ENCODE measurements at regions not wholly inside any gene's neighbourhood (a gene's known extent, or its start where the extent isn't known, plus 50 kb on each side); places are given as distances from the start of the nearest gene placed in this dataset.

DNA sequence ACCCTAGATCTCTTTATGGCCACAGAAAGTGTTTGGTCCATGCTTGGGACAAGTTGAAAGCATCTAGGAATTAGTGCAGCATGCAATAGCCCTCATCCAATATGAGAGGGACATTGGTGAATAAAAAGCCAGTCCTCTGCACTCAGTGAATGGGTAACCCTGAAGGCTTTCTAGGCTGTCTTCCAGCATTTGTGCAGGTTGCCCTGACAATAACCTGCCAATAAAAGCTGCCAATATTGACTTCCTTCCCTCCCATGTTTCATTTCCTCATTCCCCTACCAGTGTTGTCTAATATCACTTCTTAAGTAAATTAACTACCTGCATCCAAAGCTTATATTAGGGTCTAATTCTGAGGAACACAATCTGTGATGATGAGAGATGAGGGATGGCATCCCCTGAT lies 563.6 kb upstream of the NEGR1 start:
- Histone ChIP-seq H3K4me3 (ENCODE audit: low read depth, low read length) (no peak overlapping the region), H3K27me3 (ENCODE audit: control insufficient read depth, insufficient read depth, low read length) (no peaks in the 10 kb centered on the region), H3K36me3 (ENCODE audit: control insufficient read depth, insufficient read depth, low read length) (no peaks in the 10 kb centered on the region)
- ChIA-PET POLR2A (interaction anchor here (0.7 kb wide), 1 partner anchor 162 kb away, joined by 3 read pairs; no protein-coding TSS in a partner anchor), CTCF (interaction anchor here (0.7 kb wide), 1 partner anchor 661 kb away, joined by 3 read pairs; no protein-coding TSS in a partner anchor)
- no peak for DNase-seq (ENCODE audit: low read depth)
- TF ChIP-seq, protein P1, sequence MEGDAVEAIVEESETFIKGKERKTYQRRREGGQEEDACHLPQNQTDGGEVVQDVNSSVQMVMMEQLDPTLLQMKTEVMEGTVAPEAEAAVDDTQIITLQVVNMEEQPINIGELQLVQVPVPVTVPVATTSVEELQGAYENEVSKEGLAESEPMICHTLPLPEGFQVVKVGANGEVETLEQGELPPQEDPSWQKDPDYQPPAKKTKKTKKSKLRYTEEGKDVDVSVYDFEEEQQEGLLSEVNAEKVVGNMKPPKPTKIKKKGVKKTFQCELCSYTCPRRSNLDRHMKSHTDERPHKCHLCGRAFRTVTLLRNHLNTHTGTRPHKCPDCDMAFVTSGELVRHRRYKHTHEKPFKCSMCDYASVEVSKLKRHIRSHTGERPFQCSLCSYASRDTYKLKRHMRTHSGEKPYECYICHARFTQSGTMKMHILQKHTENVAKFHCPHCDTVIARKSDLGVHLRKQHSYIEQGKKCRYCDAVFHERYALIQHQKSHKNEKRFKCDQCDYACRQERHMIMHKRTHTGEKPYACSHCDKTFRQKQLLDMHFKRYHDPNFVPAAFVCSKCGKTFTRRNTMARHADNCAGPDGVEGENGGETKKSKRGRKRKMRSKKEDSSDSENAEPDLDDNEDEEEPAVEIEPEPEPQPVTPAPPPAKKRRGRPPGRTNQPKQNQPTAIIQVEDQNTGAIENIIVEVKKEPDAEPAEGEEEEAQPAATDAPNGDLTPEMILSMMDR (IDR thresholded peaks at IDR 0.05; ENCODE audit: insufficient read depth, low read depth, low read length): no peak

DNA sequence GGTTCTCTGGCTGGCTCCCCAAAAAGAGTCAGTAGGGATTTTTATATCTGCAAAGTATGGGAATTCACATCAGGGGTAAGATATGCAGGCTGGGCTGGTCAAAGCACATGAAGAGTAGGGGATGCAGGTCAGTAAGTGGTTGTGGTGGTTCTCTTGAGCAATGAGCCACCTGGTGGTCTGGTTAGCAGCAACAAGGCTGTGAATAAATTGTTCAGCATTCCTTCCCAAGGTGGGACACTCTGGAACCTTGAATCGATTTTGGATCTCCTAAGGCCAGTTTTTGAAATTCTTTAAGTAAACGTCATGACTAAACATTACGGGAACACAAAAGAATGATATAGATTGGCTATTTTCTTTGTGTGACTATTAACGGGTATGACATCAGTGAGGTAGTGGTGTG lies 563.0 kb upstream of the NEGR1 start:
- no peak for DNase-seq (ENCODE audit: low read depth)
- Histone ChIP-seq H3K4me3 (ENCODE audit: low read depth, low read length) (no peak overlapping the region), H3K36me3 (ENCODE audit: control insufficient read depth, insufficient read depth, low read length) (no peaks in the 10 kb centered on the region), H3K27me3 (ENCODE audit: control insufficient read depth, insufficient read depth, low read length) (no peaks in the 10 kb centered on the region)
- CTCF ChIA-PET: interaction anchor here (0.7 kb wide), 1 partner anchor 660 kb away, joined by 3 read pairs; no protein-coding TSS in a partner anchor
- TF ChIP-seq, protein P1 (IDR thresholded peaks at IDR 0.05; ENCODE audit: insufficient read depth, low read depth, low read length): no peak
- POLR2A ChIA-PET: no interaction called here

GRCh38 chr1:72837781-72838180 lies 555.4 kb upstream of the NEGR1 start:
- POLR2A ChIA-PET: no interaction called here
- H3K4me3 ChIP-seq (ENCODE audit: low read depth, low read length): no peak overlapping the region
- TF ChIP-seq, protein P1 (IDR thresholded peaks at IDR 0.05; ENCODE audit: insufficient read depth, low read depth, low read length): no peak
- CTCF ChIA-PET: no interaction called here
- no peak for DNase-seq (ENCODE audit: low read depth)
- no peaks in the 10 kb centered on the region for H3K36me3 ChIP-seq (ENCODE audit: control insufficient read depth, insufficient read depth, low read length)
- H3K27me3 ChIP-seq (ENCODE audit: control insufficient read depth, insufficient read depth, low read length): no peaks in the 10 kb centered on the region

DNA sequence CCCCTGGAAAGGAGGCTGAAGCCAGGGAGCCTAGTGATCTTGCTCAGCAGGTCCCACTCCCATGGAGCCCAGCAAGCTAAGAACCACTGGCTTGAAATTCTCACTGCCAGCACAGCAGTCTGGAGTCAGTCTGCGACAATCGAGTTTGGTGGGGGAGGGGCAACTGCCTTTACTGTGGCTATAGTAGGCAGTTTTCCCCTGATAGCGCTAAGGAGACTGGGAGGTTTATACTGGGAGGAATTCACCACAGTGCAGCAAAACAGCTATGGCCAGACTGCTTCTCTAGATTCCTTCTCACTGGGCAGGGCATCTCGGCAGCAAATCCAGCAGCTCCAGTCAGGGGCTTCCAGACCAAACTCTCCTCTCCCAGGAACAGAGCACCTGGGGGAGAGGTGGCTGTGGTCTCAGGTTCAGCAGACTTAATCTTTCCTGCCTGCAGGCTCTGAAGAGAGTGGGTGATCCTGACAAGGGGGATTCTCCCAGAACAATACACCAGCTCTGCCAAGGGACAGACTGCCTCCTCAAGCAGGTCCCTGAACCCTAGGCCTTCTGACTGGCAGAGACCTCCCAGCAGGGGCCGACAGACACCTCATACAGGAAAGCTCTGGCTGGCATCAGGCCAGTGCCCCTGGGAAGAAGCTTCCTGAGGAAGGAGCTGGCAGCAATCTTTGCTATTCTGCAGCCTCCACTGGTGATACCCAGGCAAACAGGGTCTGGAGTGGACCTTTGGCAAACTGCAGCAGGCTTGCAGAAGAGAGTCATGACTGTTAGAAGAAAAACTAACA lies 548.5 kb upstream of the NEGR1 start:
- POLR2A ChIA-PET: no interaction called here
- DNase-seq (ENCODE audit: low read depth): no peak
- Histone ChIP-seq H3K36me3 (ENCODE audit: control insufficient read depth, insufficient read depth, low read length) (no peaks in the 10 kb centered on the region), H3K27me3 (ENCODE audit: control insufficient read depth, insufficient read depth, low read length) (no peaks in the 10 kb centered on the region), H3K4me3 (ENCODE audit: low read depth, low read length) (no peak overlapping the region)
- CTCF ChIA-PET: no interaction called here
- TF ChIP-seq, protein P1 (IDR thresholded peaks at IDR 0.05; ENCODE audit: insufficient read depth, low read depth, low read length): no peak

- ChIA-PET POLR2A (no interaction called here), CTCF (no interaction called here)
- TF ChIP-seq, protein P1 (IDR thresholded peaks at IDR 0.05; ENCODE audit: insufficient read depth, low read depth, low read length): no peak
- Histone ChIP-seq H3K27me3 (ENCODE audit: control insufficient read depth, insufficient read depth, low read length) (no peaks in the 10 kb centered on the region), H3K36me3 (ENCODE audit: control insufficient read depth, insufficient read depth, low read length) (no peaks in the 10 kb centered on the region), H3K4me3 (ENCODE audit: low read depth, low read length) (no peak overlapping the region)
- DNase-seq (ENCODE audit: low read depth): no peak
Observed at GRCh38 chr1:72827278-72827677, 544.9 kb upstream of the NEGR1 start.

Data from BJ (cell line).